ENCODE measurements at regions not wholly inside any gene's neighbourhood (a gene's known extent, or its start where the extent isn't known, plus 50 kb on each side); places are given as distances from the start of the nearest gene placed in this dataset.

GRCh38 chr5:5755888-5756287 is 333.4 kb downstream of the ICE1 start:
- Histone ChIP-seq H4K91ac (ENCODE audit: insufficient read length, low read depth, low read length) (no peak overlapping the region), H2AK5ac (ENCODE audit: insufficient read length, low read length) (no peak overlapping the region), H3K23ac (ENCODE audit: insufficient read length, low read depth, low read length) (no peak overlapping the region), H2BK120ac (ENCODE audit: low read depth, low read length, poor library complexity, severe bottlenecking) (no peak overlapping the region), H3K79me2 (ENCODE audit: insufficient read depth, low read length) (no peaks in the 10 kb centered on the region), H3K23me2 (ENCODE audit: insufficient read length, low read depth, low read length, poor library complexity, severe bottlenecking) (no peaks in the 10 kb centered on the region), H3K4me1 (ENCODE audit: insufficient read depth, low read length) (no peaks in the 10 kb centered on the region), H2BK12ac (ENCODE audit: insufficient read length, low read depth, low read length) (no peak overlapping the region), H2BK5ac (ENCODE audit: insufficient read length, low read length) (no peak overlapping the region), H3K27me3 (ENCODE audit: insufficient read depth, low read length) (no peaks in the 10 kb centered on the region), H3K9me3 (ENCODE audit: control insufficient read depth, low read depth, low read length) (no peaks in the 10 kb centered on the region), H3K4me2 (ENCODE audit: insufficient read depth, insufficient read length, low read length) (no peak overlapping the region), H3K27ac (ENCODE audit: insufficient read length, low read depth, low read length) (no peak overlapping the region), H2BK15ac (ENCODE audit: low read depth, low read length) (no peak overlapping the region), H3T11ph (ENCODE audit: low read length) (no peak overlapping the region), H3K4ac (ENCODE audit: low read depth, low read length) (no peak overlapping the region), H4K8ac (replicated peaks; ENCODE audit: insufficient read length, low read depth, low read length) (no peak overlapping the region), H2BK20ac (ENCODE audit: low read depth, low read length, poor library complexity, severe bottlenecking) (no peak overlapping the region), H2AFZ (ENCODE audit: low read length) (no peak overlapping the region), H3K9ac (ENCODE audit: extremely low read depth, insufficient read length, low read length) (no peak overlapping the region), H4K20me1 (ENCODE audit: control insufficient read depth, insufficient read depth, insufficient read length) (no peaks in the 10 kb centered on the region), H3K79me1 (ENCODE audit: insufficient read depth, low read depth, low read length, poor library complexity, severe bottlenecking) (no peaks in the 10 kb centered on the region), H3K18ac (ENCODE audit: insufficient read length, low read depth, low read length) (no peak overlapping the region), H3K14ac (ENCODE audit: insufficient read depth, low read length) (no peak overlapping the region), H3K56ac (ENCODE audit: insufficient read length, low read depth, low read length) (no peak overlapping the region), H4K5ac (ENCODE audit: insufficient read length, low read depth, low read length) (no peak overlapping the region)
- no peaks in the 10 kb centered on the region for H3K27me3 Mint-ChIP-seq (ENCODE audit: low read depth)
- no peaks in the 10 kb centered on the region for H3K36me3 Mint-ChIP-seq (ENCODE audit: insufficient read depth in 1 of 3, low read depth in 3 of 3)
- no peak overlapping the region for H3K4me3 Mint-ChIP-seq
- H3K27ac Mint-ChIP-seq, result peak overlapping the region in 1 of 3 experiments; percentile 46; a peak in 1 of 7 replicates
- WGBS (ENCODE audit: extremely low coverage, insufficient read length, low lambda C conversion rate), result no CpG with 5 or more reads among the region's 2 CpGs
- peaks cover 7 to 14% of the 10 kb centered on the region in 2 experiments for H3K4me1 Mint-ChIP-seq
- TF ChIP-seq CTCF (conservative IDR thresholded peaks at IDR 0.05), result no peak
- H3K9me3 Mint-ChIP-seq, result no peaks in the 10 kb centered on the region; a peak in 1 of 5 replicates
- DNase-seq, result no peak
